ENCODE measurements at regions not wholly inside any gene's neighbourhood (a gene's known extent, or its start where the extent isn't known, plus 50 kb on each side); places are given as distances from the start of the nearest gene placed in this dataset.

GRCh38 chr19:29010276-29010675 lies 202.7 kb downstream of the UQCRFS1 start:
- TF ChIP-seq CTCF (IDR thresholded peaks at IDR 0.05) (no peak), POLR2AphosphoS5 (IDR thresholded peaks at IDR 0.05) (no peak), POLR2A (IDR thresholded peaks at IDR 0.05) (no peak)
